ENCODE measurements at regions not wholly inside any gene's neighbourhood (a gene's known extent, or its start where the extent isn't known, plus 50 kb on each side); places are given as distances from the start of the nearest gene placed in this dataset.
"Not testable (repeated sequence)": the region's sequence is repeated elsewhere in the genome, so short reads cannot be mapped to it uniquely, and the experiment has no call there.

- no peak for DNase-seq
These were observed 51.8 kb downstream of the TEX44 start for GRCh38 chr2:231644426-231644825.

DNA sequence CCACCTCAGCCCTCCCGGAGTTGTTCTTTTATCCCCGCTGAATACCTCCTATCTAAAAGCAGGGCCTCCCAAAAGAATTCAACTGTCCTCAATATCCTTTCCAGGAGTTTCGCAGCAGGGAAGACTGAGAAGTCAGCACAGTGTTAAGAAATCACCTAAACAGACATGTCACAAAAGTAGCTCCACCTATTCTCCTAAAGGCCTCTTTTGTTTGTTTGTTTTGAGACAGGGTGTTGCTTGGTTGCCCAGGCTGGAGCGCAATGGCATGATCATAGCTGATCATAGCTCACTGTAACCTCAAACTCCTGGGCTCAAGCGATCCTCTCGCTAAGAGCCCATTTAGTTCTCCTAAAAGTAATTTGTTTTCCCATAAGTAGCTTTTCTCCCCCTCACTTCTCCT lies 53.8 kb downstream of the TEX44 start:
- DNase-seq: no peak

- peak in 20 of 56 donors; percentile 8 to 57 (median 28) for DNase-seq
These were observed 56.0 kb downstream of the TEX44 start for GRCh38 chr2:231648579-231649174.

GRCh38 chr2:231651561-231651960 lies 56.8 kb upstream of the PTMA start:
- DNase-seq: not testable (repeated sequence)

DNA sequence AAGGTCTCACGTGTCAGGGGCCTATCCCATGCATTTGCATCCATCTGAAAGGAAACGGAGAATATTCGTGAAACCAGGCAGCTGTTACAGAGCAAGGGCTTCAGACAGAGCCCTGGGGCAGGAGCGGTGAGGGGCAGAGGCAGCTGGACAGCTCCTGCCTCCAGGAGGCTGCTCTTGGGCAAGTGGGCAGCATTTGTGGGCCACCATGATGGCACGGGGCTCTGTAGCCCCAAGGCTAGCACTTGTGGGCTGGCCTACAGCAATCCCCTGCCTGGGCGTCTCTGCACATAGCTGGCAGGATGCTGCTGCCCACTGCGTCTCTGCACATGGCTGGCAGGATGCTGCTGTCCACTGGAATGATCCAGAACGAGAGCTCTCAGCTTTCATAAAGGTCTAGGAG lies 52.8 kb upstream of the PTMA start:
- no peak for DNase-seq

DNA sequence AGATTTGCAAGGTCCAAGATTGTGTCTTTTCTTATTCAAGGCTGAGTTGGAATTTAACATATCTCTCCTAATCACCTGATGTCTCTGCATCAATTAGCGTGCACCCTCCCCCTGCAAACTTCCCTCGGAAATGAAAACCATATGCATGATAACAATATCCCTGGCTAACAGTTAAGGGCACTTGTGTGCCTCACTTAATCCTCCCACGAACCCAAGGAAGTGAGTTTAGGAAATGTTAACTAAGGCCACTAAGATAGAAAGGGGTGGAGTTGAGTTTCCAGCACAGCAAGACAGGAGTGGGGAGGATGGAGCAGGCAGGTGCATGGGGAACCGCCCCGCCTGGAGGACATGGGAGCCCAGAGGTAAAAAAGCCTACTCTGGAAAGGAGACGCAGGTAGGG lies 52.4 kb upstream of the PTMA start:
- no peak for DNase-seq
